Transverse colon (tissue), 4 donors: ENCODE measurements at regions not wholly inside any gene's neighbourhood (a gene's known extent, or its start where the extent isn't known, plus 50 kb on each side); places are given as distances from the start of the nearest gene placed in this dataset.

Experiments
- DNase-seq: peaks from one replicate; pipeline ENCODE4 v3.0.0-alpha.2; 2019
- H3K27ac ChIP-seq, 4 donors: fragments of 200-600 bp; sonication (generic); 2 replicates each; pipeline ENCODE4 v1.5.1; 2016 to 2018; ENCODE audit warnings: inconsistent platforms in 4 of 4
- H3K27me3 ChIP-seq: fragments of 200-600 bp; sonication (generic); 2 replicates; pipeline ENCODE4 v1.5.1; 2017; ENCODE audit warnings: inconsistent platforms
- H3K36me3 ChIP-seq, 4 donors: fragments of 200-600 bp; sonication (generic); 2 replicates each; pipeline ENCODE4 v1.5.1; 2017 to 2019; ENCODE audit warnings: inconsistent platforms in 4 of 4
- H3K4me1 ChIP-seq, 4 donors: fragments of 200-600 bp; sonication (generic); 2 replicates each; pipeline ENCODE4 v1.5.1; 2017 to 2020; ENCODE audit warnings: inconsistent platforms in 4 of 4
- H3K4me3 ChIP-seq, 4 donors: fragments of 200-600 bp; sonication (generic); 1 replicate in 1 of 4; 2 replicates in 3 of 4; pipeline versions ENCODE4 v1.5.1 to v1.6.1; 2017 to 2019; ENCODE audit warnings: inconsistent platforms in 4 of 4
- H3K9me3 ChIP-seq, 2 donors: fragments of 200-600 bp; sonication (generic); 2 replicates each; pipeline ENCODE4 v1.5.1; 2017 to 2019; ENCODE audit warnings: inconsistent platforms in 2 of 2
- EP300 ChIP-seq: sonication (generic); formaldehyde crosslinking; IDR thresholded peaks from one replicate; pipeline ENCODE4 v1.6.1; 2017; ENCODE audit warnings: antibody characterized with exemption, low read depth
- POLR2A ChIP-seq: fragments of 450-650 bp; IDR thresholded peaks from one replicate; pipeline ENCODE4 v1.6.1; 2016; ENCODE audit warnings: antibody characterized with exemption, mild to moderate bottlenecking, moderate library complexity
- POLR2AphosphoS5 ChIP-seq, 3 donors: sonication (generic); formaldehyde crosslinking; IDR thresholded peaks; one replicate each; pipeline ENCODE4 v1.6.1; 2016; ENCODE audit warnings: antibody characterized with exemption in 3 of 3
- WGBS, 2 donors: methylation state at CpG; one replicate each; pipeline ENCODE4 v1.1.5; 2018; ENCODE audit warnings: low coverage in 1 of 2; 5-methylcytosine and 5-hydroxymethylcytosine counted together
- in situ Hi-C, 4 donors: fragments of 200-750 bp; cut with MboI; loops; one replicate each; pipeline versions ENCODE4 v1.15.0 to v1.15.1; 2017; ENCODE audit warnings: low sequenced_read_pairs in 3 of 4, low pct_ligation_motif_present in 1 of 4, low pct_unique_long_range_greater_than_20kb in 1 of 4
- intact Hi-C: fragments of 100-400 bp; cut with DNase I; formaldehyde crosslinking; loops from one replicate; pipeline ENCODE4 v1.15.1; 2023; ENCODE audit warnings: low total_unique reads
- TF ChIP-seq, protein P1 (sequence below), 5 experiments: fragments of 200-600 bp in 3 of 5; fragments of 450-650 bp in 2 of 5; sonication (generic) in 3 of 5; IDR thresholded peaks; 1 replicate in 2 of 5; 2 replicates in 3 of 5; pipeline ENCODE4 v1.5.1; 2016 to 2017; ENCODE audit warnings: antibody characterized with exemption in 5 of 5, inconsistent platforms in 3 of 5, mild to moderate bottlenecking in 2 of 5, moderate library complexity in 1 of 5

- Histone ChIP-seq H3K27ac (no peak overlapping the region), H3K36me3 (no peaks in the 10 kb centered on the region), H3K4me3 (no peak overlapping the region), H3K9me3 (no peaks in the 10 kb centered on the region), H3K27me3 (no peaks in the 10 kb centered on the region), H3K4me1 (no peaks in the 10 kb centered on the region)
- intact Hi-C loops = no loop called here
- in situ Hi-C loops = no loop called here
- no peak for DNase-seq
- 68 to 86% methylated on average over 3 of the region's 3 CpGs for WGBS, 2 donors
- TF ChIP-seq POLR2AphosphoS5 (IDR thresholded peaks at IDR 0.05) (no peak), POLR2A (no peak), EP300 (no peak)
- TF ChIP-seq, protein P1, sequence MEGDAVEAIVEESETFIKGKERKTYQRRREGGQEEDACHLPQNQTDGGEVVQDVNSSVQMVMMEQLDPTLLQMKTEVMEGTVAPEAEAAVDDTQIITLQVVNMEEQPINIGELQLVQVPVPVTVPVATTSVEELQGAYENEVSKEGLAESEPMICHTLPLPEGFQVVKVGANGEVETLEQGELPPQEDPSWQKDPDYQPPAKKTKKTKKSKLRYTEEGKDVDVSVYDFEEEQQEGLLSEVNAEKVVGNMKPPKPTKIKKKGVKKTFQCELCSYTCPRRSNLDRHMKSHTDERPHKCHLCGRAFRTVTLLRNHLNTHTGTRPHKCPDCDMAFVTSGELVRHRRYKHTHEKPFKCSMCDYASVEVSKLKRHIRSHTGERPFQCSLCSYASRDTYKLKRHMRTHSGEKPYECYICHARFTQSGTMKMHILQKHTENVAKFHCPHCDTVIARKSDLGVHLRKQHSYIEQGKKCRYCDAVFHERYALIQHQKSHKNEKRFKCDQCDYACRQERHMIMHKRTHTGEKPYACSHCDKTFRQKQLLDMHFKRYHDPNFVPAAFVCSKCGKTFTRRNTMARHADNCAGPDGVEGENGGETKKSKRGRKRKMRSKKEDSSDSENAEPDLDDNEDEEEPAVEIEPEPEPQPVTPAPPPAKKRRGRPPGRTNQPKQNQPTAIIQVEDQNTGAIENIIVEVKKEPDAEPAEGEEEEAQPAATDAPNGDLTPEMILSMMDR (IDR thresholded peaks at IDR 0.05) = no peak
These were observed 1139.3 kb downstream of the DIAPH3 start for GRCh38 chr13:59024434-59024833.

DNA sequence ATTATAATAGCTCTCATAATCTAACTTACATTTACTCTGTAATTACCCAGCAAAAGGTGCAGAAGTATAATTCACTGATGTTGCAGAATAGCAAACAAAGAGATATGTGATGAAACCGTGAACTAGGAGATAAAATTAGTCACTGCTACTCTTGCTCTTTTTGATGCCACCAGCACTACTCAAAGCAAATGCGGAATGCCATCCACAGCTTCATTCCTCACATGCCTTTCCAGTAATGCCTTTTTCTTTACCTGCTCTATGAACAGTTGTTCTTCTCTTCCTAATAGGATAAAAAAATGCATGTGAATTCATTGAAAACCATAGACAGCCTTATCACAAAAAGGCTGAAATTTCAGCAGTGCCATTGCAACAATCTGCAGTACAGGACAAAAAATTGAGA, 1129.5 kb downstream of the DIAPH3 start:
- Histone ChIP-seq H3K4me1 (no peaks in the 10 kb centered on the region), H3K27me3 (no peaks in the 10 kb centered on the region), H3K9me3 (peaks cover 0 to 3% of the 10 kb centered on the region in 2 donors), H3K27ac (no peak overlapping the region), H3K4me3 (no peak overlapping the region), H3K36me3 (no peaks in the 10 kb centered on the region)
- 72 to 86% methylated on average over 2 of the region's 2 CpGs for WGBS, 2 donors
- TF ChIP-seq, protein P1 (IDR thresholded peaks at IDR 0.05) = no peak
- TF ChIP-seq POLR2AphosphoS5 (IDR thresholded peaks at IDR 0.05) = no peak
- no peak for TF ChIP-seq EP300
- TF ChIP-seq POLR2A = no peak
- intact Hi-C loops (no loop called here), in situ Hi-C loops (no loop called here)
- DNase-seq = no peak

- Histone ChIP-seq H3K27ac (no peak overlapping the region), H3K4me3 (no peak overlapping the region), H3K36me3 (no peaks in the 10 kb centered on the region), H3K4me1 (no peaks in the 10 kb centered on the region), H3K27me3 (no peaks in the 10 kb centered on the region), H3K9me3 (peaks cover 3 to 6% of the 10 kb centered on the region in 2 donors)
- TF ChIP-seq, protein P1 (IDR thresholded peaks at IDR 0.05) = no peak
- no peak for TF ChIP-seq POLR2A
- no peak for TF ChIP-seq EP300
- TF ChIP-seq POLR2AphosphoS5 (IDR thresholded peaks at IDR 0.05) = no peak
- in situ Hi-C loops (no loop called here), intact Hi-C loops (no loop called here)
- no peak for DNase-seq
- 50 to 65% methylated on average over 1 of the region's 1 CpG for WGBS, 2 donors
These were observed 1124.9 kb downstream of the DIAPH3 start for GRCh38 chr13:59038824-59039223.

- Histone ChIP-seq H3K27me3 (no peaks in the 10 kb centered on the region), H3K36me3 (no peaks in the 10 kb centered on the region), H3K27ac (no peak overlapping the region), H3K4me3 (no peak overlapping the region), H3K9me3 (peaks cover 0 to 6% of the 10 kb centered on the region in 2 donors), H3K4me1 (no peaks in the 10 kb centered on the region)
- no peak for TF ChIP-seq EP300
- no peak for TF ChIP-seq POLR2AphosphoS5 (IDR thresholded peaks at IDR 0.05)
- TF ChIP-seq, protein P1 (IDR thresholded peaks at IDR 0.05) = no peak
- no peak for TF ChIP-seq POLR2A
- WGBS, 2 donors = 71 to 77% methylated on average over 1 to 2 of the region's 2 CpGs
- in situ Hi-C loops (no loop called here), intact Hi-C loops (no loop called here)
- DNase-seq = no peak
These were observed 1120.7 kb downstream of the DIAPH3 start for GRCh38 chr13:59043016-59043415.
